ENCODE measurements at regions not wholly inside any gene's neighbourhood (a gene's known extent, or its start where the extent isn't known, plus 50 kb on each side); places are given as distances from the start of the nearest gene placed in this dataset.
"Not testable (repeated sequence)": the region's sequence is repeated elsewhere in the genome, so short reads cannot be mapped to it uniquely, and the experiment has no call there.

DNA sequence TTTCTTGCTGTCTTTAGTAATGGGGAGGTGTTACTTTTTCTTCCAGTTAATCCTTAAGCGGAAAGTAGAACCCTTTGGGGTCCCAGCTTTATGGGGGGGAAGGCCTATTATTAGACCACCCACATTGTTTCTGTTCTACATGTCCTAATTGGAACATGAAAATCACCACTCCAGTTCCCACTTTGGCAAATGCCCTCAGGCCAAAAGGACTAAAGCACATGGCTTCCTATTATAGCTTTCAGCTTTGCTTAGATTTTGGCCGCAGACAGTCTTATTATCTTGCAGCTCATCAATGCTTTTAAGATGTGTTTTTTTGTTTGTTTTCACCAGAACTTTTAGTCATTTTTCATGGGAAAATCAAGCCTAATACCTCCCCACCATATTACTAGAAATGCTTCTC is 296.8 kb upstream of the ANKH start:
- DNase-seq: no peak

DNA sequence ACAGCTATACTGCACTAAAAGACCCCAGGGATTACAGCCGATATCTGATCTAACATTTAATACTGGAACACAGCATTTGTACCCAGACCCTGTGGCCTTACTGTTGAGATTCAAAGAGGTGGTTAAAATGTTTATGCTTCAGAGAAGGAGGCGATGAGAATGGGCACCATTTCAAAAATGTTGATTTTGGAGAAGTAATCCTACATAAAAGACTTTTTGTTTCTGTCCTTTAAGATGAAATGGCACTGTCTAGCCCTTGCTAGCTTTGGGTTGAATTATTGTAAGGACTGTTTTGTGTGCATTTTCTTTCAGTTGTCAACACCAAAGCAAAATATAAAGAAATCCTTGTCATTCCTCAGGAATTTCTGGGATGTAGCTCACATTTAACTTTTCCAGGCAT is 288.5 kb upstream of the ANKH start:
- DNase-seq: no peak

DNA sequence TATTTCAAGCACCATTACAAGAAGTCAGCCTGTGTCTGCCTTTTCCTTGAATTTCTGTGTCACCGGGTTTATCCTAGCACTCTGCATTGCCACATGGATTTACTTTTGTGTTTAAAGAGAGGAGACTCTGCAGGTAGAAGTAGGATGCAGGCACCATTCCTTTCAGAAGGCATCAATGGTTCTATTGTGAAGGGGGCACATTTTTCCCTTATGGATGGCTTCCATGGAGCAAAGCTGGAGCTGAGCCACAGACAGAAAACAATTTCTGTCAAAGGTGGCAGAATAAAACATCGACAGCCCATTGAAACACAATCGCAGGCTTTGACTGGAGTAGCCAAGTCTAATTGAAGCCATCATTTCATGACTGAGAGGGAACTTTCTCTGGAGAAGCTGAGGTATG is 288.0 kb upstream of the ANKH start:
- DNase-seq: no peak

DNA sequence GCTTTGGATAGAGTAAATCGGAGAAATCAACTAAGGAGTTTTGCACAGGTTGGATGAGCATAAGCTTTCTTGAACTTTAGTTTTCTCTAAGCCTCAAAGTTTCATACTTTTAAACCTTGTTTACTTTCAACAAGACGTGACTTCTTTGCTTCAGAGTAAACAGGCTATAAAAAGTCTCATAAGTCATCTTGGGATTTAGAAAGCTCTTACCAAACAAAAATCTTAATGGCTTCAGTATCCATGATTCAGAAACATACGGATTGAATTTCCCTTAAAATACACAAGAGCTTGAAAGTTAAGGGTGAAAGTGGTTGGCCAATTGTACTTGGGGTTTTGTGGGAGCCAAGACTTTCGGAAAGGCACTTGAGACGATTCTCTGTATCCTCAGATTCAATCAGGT is 270.9 kb upstream of the ANKH start:
- DNase-seq: no peak

DNA sequence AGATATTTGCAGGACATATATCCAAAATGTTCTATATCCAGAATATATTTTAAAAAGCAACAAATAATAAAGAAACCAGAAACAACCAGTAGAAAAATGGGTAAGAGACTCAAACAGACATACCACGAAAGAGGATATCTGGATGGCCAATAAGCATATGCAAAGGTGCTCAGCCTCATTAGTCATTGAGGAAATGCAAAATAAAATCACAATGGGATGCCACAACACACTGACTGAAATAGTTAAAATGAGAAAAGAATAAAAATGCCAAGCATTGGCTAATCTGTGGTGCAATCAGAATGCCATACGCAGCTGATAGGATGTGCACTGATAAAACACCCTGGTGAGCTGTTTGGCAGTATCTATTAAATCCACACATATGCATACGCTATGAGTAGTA is 265.8 kb upstream of the ANKH start:
- DNase-seq: no peak

DNA sequence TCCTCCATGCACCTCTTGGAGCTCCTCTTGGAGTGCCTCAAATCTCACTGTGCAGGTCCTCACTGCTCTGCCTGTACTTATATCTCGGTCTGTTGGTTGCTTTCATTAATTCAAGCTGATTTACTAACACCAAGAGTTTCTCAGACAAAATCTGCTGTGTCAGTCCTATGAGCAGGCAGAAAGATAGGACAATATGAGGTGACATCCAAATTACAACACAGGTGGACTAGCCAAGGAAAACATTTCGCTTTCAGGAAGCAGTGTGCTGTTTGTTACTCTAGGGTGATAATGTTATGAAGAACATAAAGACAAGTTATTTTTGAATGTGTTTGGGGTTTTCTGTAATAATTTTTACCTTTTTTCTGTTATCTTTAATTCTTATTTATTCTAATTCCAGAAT is 264.1 kb upstream of the ANKH start:
- DNase-seq: no peak

DNA sequence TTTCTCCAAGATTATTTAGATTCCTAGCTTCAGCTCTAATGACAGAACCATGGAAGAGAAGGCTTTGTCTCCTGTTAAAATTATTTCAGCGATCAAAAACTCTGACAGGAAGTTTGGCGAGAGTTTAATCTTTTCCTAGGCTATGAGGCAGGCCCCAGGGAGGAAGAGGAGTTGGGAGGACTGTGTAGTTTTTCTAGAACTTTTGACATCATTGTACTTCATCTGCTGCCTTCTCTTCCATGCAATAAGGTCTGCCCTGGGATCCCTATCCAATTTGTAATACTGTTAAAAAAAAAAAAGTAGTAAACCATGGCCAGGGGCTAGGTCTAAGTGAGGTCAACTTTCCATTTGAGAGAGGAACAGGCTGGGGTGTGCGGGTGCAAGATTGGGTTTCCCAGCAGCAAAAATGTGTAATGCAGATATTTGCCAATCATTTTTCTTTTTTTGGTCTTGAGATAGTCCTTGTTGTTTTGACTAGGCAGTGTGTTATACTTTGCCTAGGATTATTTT is 261.9 kb upstream of the ANKH start:
- no peak for DNase-seq

DNA sequence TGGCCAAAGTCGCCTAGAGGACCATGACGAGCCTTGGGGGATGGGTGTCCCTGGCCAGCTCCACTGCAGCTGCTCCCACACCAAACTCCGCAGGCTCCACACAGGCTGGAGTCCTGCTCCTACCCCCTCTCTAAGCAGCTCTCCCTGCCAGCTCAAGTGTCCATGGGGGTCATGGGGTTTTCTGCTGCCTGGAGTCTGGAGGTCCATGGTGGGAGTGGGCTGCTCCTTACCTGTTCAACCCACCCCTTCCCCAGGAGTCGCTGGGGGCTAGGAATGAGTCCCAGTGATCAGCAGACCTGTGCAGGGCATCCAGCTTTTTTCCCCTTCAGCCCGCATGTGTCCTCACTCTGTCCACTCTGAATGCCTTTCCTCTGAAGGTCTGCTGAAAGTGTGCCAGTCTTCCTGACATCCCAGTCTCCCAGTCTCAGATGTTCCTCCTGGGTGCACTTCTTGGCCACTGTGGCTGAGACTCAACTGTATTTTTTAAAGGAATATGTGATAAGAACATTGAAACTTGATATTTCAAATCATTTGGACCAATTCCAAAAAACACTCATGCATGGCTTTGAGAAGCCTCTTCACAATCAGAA is 261.3 kb upstream of the ANKH start:
- DNase-seq: no peak

DNA sequence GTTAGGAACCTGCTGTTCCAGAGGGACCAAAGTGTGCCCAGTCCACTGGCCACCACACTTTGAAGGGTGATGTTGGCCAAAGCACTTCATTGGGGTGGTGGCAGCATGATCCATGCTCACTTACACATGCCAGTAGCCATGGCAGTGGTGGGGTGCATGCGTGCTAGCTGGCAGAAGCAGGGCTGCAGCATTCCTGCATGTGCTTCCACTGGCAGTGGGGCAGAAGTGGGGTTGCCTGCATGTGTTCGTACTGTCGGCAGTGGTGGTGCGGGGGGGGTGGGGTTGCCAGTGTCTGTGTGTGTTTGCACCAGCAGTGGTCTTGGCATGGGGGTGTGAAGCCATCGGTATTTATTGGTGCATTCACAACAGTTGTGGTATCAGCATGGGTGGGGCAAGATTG is 260.3 kb upstream of the ANKH start:
- no peak for DNase-seq

DNA sequence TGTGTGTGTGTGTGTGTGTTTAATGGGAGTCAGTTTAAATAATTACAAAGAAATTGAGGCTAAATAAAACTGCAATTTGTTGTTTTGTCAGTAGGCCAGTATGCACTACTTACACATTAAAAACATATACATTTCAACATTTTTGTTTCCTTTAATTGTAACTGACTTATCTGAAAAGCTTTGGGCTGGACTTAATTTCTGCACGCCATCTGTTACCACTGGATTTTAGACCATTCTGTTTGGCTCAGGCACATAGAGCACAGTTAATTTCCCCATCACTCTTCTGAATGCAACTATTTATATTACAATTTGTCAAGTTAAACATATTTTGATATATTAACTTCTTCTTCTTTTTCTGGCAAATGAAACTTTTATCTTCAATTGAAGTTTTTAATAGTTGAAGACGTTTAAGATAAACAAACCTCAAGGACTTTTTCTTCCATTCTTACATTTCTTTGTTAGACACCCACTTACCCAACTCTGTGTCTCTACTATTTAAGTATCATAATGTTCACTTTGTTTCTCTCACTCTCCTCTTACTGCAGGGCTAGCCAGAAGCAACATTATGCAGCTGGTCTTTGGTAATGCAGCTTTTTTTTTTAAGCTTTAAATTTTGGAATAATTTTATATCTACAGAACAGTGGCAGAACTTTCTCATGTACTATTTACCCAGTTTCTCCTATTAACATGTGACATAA is 253.4 kb upstream of the ANKH start:
- DNase-seq: no peak

DNA sequence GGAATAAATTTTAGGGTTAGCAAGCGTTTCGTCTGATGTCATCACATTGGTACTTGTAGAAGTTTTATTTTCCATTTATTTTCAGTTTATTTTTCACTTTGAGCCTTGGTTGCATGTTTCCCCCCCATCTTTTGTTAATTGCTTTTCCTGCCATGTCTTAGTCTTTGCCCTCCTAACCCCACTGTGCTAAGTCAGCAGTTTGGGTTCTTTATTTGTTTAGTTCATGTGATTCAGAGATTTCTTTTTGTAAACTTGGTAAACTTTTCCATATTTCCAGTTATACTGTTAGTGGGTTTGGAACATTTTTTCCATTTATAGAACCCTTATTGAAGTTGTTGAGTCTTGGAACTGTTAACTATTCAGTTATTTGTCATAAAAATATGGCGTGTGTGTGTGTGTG is 252.9 kb upstream of the ANKH start:
- DNase-seq: no peak

DNA sequence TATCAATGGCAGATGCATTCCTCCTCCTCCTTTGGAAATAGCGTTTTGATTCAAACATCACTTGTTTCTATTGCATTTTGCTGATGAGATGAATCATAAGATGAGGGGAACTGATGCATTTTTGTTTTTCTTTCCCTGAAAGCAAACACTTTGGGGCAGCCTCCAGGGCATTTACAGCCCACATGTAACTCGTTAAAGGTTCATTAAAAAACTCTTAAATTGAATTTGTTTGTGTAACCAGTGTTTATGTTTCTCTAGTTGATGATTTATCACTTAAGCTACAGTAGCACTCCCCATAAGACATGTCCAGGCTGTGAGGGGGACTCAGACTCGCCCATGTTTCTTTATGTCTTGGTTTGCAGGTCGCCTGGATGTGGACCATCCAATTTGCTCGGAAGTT is 246.1 kb upstream of the ANKH start:
- DNase-seq: no peak

DNA sequence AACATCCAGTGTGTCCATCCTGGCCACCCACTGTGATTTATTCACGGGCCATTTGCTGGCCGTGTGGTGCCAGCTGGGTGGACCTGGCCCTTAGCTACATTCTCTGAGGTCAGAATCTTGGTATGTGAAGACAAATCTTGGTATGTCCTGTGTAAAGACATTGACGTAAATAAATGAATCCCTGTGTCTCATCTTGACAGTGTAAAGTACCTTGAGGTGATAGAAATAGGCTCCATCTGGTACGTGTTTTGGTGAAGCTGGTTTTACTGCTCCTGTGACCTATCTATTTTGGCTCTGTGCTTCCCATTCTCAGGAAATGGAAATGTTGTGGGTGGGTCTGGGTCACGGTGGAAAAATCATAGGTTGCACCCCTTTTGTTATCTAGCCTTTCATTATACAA is 245.4 kb upstream of the ANKH start:
- no peak for DNase-seq

DNA sequence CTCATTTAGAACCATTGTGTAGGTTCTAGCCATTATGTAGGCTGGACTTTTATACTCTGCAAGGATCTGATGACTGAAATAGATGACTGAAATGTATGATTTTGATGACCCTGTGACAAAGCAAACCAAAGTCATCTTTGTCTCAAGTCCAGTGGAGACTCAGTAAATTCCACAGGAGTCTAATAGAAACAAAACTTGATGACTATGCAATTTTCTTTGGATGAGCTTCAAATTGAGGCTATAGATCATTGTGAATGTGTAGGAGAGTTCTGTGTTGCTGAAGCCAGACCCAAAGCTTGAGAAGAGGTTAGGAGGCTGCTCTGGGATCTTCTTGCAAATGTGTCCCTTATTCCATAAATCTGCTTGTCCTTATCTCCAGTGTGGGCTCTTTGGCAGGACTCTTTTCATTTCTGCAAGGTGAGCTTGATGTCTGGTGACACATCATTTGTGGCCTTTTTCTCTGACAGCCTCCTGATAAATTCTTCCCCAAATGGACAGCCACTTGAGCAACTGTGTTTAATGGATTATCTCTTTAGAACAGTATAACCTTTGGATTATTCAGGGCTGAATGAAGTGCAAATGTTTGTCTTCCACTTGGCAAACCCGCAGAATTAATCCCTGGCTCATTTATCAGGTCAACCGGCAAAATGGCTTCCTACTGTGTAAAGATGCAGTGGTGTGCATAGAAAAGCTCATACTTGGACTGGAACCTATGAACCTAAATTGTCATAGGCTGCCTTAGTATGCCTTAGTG is 235.1 kb upstream of the ANKH start:
- DNase-seq: no peak

DNA sequence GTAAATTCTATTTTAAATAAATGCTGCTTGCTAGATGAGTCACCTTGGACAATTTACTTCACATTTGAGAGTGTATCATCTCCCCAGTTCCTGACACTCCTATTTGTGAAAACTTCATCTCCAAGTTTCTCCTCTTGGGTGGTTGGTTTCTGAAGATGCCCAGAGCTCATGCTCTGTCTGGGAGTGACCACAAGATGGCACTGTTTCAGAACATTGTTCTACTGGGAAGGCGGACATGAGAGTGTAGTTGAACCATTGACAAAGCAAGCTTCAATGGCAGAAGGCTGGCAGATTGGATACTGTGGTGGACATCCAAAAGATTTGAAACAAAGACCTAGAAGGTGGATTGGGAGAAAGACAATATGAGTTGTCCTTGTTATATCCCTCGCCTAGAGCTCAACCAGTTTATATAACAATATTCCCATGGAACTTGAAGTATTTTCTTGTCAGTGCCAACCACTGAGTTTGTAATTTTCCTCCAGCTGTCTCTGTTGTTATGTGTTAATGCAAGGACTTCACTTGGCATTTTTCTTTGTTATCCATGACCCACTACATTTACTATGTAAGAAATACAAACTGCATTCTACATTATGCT is 234.3 kb upstream of the ANKH start:
- DNase-seq: peak; percentile 64

DNA sequence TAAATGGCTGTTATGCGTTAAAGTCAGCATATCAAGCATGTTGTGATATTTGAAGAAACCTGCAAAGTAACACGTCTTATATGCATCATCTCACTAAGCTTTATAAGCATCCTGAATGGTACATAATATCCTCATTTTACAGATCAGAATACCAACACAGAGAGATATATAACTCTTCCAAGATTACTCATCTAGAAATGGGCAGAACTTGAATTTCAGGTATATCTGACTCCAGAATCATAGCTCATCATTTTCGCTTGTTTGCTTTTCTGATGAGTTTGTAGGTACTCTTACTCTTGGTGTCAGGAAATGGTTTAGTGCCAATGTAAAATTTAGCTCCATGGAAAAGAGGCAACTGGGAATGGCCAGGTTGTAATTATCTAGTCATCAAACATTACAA is 232.3 kb upstream of the ANKH start:
- no peak for DNase-seq

DNA sequence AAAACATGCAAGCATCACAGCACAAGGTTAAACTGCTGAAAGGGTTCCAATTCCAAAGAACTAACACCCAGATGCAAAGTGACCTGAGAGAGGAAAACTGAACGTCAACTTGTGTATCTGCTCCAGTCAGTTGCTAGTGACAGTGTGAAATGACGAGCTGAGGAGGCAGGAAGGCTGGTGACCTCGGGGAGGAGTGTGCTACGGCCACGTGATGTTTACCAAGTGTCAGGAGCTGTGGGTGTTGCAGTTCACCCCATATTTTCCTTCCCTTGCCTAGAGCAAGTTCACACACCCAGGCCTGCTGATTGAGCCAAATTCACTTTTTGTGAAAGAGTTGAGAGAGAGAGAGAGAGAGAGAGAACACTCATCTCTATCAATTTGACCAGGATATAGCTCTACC is 231.6 kb upstream of the ANKH start:
- DNase-seq: no peak

DNA sequence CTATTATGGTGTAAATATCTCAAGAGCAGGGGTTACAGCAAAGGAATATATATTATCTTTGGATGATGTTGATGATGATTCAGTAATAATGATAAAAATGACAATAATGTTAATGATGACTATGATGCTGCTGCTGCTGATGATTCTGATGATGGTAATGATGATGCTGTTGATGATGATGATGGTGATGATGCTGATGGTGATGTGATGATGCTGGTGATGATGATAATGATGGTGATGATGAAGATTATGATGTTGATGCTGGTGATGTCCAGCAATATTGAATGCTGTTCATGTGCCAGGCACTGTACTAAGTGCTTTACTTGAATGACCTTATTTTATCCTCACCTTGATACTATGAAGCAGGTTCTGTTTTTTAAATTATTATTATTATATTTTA is 226.0 kb upstream of the ANKH start:
- DNase-seq: no peak

DNA sequence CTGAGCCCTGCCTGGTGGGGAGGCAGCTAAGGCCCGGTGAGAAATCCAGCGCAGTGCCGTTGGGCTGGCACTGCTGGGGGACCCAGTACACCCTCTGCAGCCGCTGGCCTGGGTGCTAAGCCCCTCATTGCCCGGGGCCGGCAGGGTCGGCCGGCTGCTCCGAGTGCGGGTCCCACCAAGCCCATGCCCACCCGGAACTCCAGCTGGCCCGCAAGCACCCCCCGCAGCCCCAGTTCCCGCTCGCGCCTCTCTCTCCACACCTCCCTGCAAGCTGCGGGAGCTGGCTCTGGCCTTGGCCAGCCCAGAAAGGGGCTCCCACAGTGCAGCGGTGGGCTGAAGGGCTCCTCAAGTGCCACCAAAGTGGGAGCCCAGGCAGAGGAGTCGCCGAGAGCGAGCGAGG is 225.1 kb upstream of the ANKH start:
- DNase-seq: not testable (repeated sequence)

DNA sequence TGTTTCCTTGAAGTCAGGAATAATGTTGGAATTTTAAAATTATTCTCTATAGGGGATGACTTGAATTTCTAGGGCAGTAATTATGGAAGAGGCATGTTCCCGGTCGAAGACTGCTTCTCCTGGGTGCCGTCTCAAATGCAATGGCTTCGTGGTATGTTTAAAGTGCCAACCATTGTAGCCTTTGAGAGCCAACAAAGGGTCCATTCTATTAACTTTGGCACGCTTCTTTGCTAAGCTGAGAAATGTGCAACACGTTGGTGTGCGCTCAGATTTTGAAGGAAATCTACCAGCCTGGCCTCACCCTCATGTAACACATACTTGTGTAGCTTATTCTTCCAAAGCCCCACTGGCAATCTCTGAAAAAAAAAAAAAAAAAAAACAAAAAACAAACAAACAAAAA is 221.2 kb upstream of the ANKH start:
- DNase-seq: no peak

DNA sequence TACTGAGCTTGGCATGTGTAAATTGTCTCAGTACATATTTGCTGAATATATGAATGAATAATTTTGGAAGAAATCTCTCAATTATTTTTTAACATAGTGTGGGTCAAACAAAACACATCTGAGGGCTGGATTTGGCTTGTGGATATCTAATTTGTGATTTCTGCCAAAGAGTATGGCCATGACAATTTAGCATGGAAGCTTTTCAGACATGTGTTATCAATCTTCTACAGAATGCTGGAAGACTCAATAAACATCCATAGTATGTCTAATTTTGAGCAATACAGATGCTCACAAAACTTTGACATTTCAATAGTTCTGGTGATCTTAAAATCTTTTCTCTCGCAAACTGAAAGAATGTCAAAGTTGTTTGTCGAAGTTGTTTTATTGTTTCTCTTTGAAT is 214.1 kb upstream of the ANKH start:
- DNase-seq: no peak

DNA sequence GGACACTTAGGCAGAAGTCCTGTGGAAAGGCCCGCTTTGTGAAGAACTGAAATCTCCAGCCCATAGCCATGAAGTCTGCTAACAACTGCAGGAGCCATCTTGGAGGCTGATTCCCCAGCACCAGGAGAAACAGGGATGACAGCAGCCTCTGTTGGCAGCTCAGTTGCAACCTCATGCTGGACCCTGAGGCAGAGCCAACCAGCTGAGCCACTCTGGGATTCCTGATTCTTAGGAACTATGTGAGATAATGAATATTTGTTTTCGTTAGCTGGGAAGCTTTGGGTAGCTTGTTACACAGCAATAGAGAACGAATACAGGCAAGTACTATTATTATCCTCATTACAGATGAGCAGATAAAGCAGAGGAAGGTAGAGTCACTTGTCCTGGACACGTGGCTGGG is 210.5 kb upstream of the ANKH start:
- no peak for DNase-seq

DNA sequence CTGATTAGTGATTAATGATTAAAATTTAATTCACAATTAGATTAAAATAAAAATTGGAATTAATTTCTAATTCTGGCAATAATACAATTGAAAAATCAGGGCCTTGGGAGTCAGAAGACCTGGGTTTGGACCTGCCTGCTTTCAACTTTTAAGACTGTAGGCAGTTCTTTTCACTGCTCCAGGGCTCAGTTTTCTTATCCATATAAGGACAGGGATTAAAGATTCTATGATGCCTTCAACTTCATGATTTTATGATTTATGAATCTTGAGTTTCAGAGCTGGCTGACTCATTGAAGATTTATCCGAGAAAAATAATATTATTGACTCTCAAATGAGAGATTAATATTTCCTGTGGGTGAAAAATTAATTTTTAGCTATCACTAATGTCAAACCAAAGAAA is 208.6 kb upstream of the ANKH start:
- DNase-seq: no peak

DNA sequence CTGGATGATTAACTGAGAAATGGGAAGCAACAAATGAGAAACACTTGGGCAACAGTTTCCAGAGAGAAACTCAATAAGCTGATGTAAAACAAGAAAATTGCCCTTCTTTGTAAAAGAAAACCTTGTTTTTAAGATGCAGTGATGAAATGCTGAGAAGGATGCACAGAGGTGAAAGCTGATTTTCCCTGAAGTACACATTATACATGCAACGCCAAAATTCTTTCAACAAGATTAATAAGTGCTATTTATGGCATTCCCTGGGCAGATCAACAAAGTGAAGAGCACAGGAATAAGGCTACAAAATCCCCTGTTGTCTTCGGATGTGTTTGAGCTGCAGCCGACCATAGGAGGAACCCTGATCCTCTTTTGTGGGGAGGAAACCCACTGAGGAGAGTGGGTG is 208.0 kb upstream of the ANKH start:
- no peak for DNase-seq
